GM18502 (cell line): ENCODE measurements at regions not wholly inside any gene's neighbourhood (a gene's known extent, or its start where the extent isn't known, plus 50 kb on each side); places are given as distances from the start of the nearest gene placed in this dataset.

Experiments
- ATAC-seq: cut with Tn5 transposase; IDR thresholded peaks from one replicate; pipeline ENCODE4 v1.9.1; 2021; ENCODE audit warnings: mild to moderate bottlenecking; ENCODE audit not compliant: unreplicated experiment, poor library complexity

GRCh38 chr17:68707031-68707430, 105.9 kb upstream of the FAM20A start:
- no peak for ATAC-seq

- ATAC-seq, result no peak
Measured at GRCh38 chr17:68706356-68706920, 105.3 kb upstream of the FAM20A start.

- ATAC-seq, result no peak
Measured at GRCh38 chr17:68705714-68706076, 104.5 kb upstream of the FAM20A start.

GRCh38 chr17:68704871-68705713, 103.9 kb upstream of the FAM20A start:
- no peak for ATAC-seq

GRCh38 chr17:68701046-68701445, 99.9 kb upstream of the FAM20A start:
- ATAC-seq, result no peak

GRCh38 chr17:68700421-68700820, 99.3 kb upstream of the FAM20A start:
- no peak for ATAC-seq

GRCh38 chr17:68699936-68700335, 98.8 kb upstream of the FAM20A start:
- ATAC-seq, result no peak

GRCh38 chr17:68698746-68699145, 97.6 kb upstream of the FAM20A start:
- ATAC-seq, result no peak

- ATAC-seq, result no peak
Measured at GRCh38 chr17:68697850-68698361, 96.7 kb upstream of the FAM20A start.

GRCh38 chr17:68695659-68696058, 94.5 kb upstream of the FAM20A start:
- no peak for ATAC-seq

GRCh38 chr17:68694791-68695485, 93.8 kb upstream of the FAM20A start:
- ATAC-seq, result no peak

- ATAC-seq, result no peak
Measured at GRCh38 chr17:68693896-68694295, 92.7 kb upstream of the FAM20A start.

- ATAC-seq, result no peak
Measured at GRCh38 chr17:68693466-68693865, 92.3 kb upstream of the FAM20A start.

- ATAC-seq, result no peak
Measured at GRCh38 chr17:68686108-68686988, 85.2 kb upstream of the FAM20A start.

GRCh38 chr17:68684949-68685357, 83.8 kb upstream of the FAM20A start:
- no peak for ATAC-seq

GRCh38 chr17:68682903-68683302, 81.7 kb upstream of the FAM20A start:
- no peak for ATAC-seq

- no peak for ATAC-seq
Measured at GRCh38 chr17:68679882-68680281, 78.7 kb upstream of the FAM20A start.

GRCh38 chr17:68676856-68677255, 75.7 kb upstream of the FAM20A start:
- ATAC-seq, result no peak

GRCh38 chr17:68675723-68676122, 74.6 kb upstream of the FAM20A start:
- no peak for ATAC-seq
